ENCODE measurements at regions not wholly inside any gene's neighbourhood (a gene's known extent, or its start where the extent isn't known, plus 50 kb on each side); places are given as distances from the start of the nearest gene placed in this dataset.

DNA sequence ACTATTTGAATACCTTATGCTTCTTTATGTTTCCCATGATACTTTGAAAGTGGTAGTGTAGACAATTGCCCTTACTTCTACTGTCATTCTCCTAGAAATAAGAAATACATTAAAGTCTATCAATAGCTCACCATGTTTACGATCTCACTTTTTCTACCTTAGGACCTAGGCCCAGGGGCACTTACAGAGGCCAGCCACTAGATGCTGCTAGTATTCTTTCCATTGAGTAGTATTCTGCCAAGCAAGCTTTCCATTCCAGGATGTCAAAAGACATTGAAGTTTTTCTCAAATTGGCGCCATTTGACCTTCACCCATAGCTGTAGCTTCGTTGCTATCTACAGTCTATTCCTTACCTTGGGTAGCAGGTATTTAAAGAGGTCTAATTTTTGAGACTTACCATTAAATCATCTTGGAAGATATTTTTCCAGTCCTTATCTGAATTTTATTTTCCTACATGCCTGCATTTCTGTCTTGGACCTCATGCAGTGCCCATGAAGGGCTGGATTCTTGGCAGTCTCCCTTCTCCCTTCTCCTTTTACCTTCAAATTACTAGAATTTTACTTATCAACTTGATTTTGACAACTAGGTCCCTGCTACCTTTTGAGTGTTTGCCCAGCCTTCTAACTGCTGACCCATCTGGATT, 246.0 kb upstream of the NUDT12 start:
- TF ChIP-seq, protein P1, sequence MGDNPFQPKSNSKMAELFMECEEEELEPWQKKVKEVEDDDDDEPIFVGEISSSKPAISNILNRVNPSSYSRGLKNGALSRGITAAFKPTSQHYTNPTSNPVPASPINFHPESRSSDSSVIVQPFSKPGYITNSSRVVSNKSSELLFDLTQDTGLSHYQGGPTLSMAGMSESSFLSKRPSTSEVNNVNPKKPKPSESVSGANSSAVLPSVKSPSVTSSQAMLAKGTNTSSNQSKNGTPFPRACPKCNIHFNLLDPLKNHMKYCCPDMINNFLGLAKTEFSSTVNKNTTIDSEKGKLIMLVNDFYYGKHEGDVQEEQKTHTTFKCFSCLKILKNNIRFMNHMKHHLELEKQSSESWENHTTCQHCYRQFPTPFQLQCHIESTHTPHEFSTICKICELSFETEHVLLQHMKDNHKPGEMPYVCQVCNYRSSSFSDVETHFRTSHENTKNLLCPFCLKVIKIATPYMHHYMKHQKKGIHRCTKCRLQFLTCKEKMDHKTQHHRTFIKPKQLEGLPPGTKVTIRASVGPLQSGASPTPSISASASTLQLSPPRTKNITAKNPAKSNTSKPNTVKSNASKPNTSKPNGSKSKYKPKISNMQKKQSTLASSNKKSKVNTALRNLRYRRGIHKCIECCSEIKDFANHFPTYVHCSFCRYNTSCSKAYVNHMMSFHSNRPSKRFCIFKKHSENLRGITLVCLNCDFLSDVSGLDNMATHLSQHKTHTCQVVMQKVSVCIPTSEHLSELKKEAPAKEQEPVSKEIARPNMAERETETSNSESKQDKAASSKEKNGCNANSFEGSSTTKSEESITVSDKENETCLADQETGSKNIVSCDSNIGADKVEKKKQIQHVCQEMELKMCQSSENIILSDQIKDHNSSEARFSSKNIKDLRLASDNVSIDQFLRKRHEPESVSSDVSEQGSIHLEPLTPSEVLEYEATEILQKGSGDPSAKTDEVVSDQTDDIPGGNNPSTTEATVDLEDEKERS (tag by site-specific recombination; IDR thresholded peaks at IDR 0.05), result no peak
- TF ChIP-seq, protein P2, sequence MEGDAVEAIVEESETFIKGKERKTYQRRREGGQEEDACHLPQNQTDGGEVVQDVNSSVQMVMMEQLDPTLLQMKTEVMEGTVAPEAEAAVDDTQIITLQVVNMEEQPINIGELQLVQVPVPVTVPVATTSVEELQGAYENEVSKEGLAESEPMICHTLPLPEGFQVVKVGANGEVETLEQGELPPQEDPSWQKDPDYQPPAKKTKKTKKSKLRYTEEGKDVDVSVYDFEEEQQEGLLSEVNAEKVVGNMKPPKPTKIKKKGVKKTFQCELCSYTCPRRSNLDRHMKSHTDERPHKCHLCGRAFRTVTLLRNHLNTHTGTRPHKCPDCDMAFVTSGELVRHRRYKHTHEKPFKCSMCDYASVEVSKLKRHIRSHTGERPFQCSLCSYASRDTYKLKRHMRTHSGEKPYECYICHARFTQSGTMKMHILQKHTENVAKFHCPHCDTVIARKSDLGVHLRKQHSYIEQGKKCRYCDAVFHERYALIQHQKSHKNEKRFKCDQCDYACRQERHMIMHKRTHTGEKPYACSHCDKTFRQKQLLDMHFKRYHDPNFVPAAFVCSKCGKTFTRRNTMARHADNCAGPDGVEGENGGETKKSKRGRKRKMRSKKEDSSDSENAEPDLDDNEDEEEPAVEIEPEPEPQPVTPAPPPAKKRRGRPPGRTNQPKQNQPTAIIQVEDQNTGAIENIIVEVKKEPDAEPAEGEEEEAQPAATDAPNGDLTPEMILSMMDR (tag by site-specific recombination; IDR thresholded peaks at IDR 0.05), result peak; percentile 85
- TF ChIP-seq ZNF366 (tag by site-specific recombination; conservative IDR thresholded peaks at IDR 0.05), result no peak
- TF ChIP-seq ZNF654 (tag by site-specific recombination; IDR thresholded peaks at IDR 0.05; ENCODE audit: low read depth), result peak; percentile 99
- ChIA-PET POLR2A (no interaction called here), CTCF (interaction anchor here (0.5 to 5.4 kb wide), 17 partner anchors 8 to 623 kb away, joined by 3 to 40 read pairs (median 4); no protein-coding TSS in a partner anchor)
- Histone ChIP-seq H3K36me3 (ENCODE audit: control insufficient read depth in 2 of 2, insufficient read depth in 1 of 2, low read length in 2 of 2) (no peaks in the 10 kb centered on the region), H3K27ac (ENCODE audit: extremely low read depth, low read depth, low read length) (no peak overlapping the region), H3K4me1 (ENCODE audit: control insufficient read depth, insufficient read depth, low read length) (no peaks in the 10 kb centered on the region), H3K9me3 (ENCODE audit: control insufficient read depth, insufficient read depth, low read depth, low read length) (no peaks in the 10 kb centered on the region), H3K4me3 (ENCODE audit: low read depth, low read length) (no peak overlapping the region)

DNA sequence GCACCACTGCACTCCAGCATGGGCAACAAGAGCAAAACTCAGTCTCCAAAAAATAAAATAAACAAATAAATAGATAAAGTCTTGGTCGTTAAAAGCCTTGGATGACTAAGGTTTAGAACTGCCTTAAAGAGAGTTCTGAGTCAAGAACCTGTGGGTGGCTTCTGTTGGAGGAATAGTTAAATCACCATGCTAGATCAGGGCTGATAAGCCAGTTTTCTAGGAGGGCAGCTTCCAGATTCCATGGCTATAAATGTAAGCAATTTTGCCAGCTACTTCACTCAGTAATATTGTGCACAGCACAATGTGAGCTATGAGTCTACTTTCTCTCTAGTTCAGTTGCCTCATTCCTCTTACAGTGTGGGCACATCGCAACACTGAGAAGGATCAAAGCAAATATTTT, 242.1 kb upstream of the NUDT12 start:
- TF ChIP-seq KLF10 (tag by site-specific recombination; IDR thresholded peaks at IDR 0.05) (no peak), EGR2 (tag by site-specific recombination; IDR thresholded peaks at IDR 0.05; ENCODE audit: low read depth) (0 out of 2 replicates have a peak, but pooled peaks have one; percentile 18)
- TF ChIP-seq, protein P3, sequence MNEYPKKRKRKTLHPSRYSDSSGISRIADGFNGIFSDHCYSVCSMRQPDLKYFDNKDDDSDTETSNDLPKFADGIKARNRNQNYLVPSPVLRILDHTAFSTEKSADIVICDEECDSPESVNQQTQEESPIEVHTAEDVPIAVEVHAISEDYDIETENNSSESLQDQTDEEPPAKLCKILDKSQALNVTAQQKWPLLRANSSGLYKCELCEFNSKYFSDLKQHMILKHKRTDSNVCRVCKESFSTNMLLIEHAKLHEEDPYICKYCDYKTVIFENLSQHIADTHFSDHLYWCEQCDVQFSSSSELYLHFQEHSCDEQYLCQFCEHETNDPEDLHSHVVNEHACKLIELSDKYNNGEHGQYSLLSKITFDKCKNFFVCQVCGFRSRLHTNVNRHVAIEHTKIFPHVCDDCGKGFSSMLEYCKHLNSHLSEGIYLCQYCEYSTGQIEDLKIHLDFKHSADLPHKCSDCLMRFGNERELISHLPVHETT (tag by site-specific recombination; IDR thresholded peaks at IDR 0.05), result no peak
- POLR2A ChIA-PET, result no interaction called here

DNA sequence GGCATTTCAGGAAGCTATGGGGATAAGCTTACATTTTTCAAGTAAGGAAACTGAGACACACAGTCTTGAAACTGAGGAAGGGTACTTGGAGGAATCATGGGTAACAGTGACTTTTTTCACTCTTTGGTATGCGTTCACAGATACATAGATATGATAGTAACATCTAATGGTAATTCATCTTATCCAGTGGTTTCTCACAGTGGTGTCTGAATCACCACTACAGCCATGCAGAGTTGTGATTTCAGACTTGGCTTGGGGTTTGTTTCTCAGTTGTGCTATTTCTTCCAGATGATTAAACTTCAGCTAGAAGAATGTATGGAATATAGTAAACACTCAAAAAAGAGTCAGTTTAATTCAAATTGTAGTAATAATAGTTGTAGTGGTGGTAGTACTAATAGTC, 239.1 kb upstream of the NUDT12 start:
- H3K9me3 ChIP-seq (ENCODE audit: control insufficient read depth, insufficient read depth, low read depth, low read length), result no peaks in the 10 kb centered on the region
- ChIA-PET POLR2A (no interaction called here), CTCF (no interaction called here)
- no peak overlapping the region for H3K4me3 ChIP-seq (ENCODE audit: low read depth, low read length)
- TF ChIP-seq MYNN (tag by site-specific recombination; IDR thresholded peaks at IDR 0.05; ENCODE audit: borderline replicate concordance) (no peak), ZNF792 (tag by site-specific recombination; IDR thresholded peaks at IDR 0.05) (no peak), MEIS1 (CRISPR knock-in tag; IDR thresholded peaks at IDR 0.05; ENCODE audit: borderline replicate concordance) (no peak), EGR2 (tag by site-specific recombination; IDR thresholded peaks at IDR 0.05; ENCODE audit: low read depth) (no peak), ZNF791 (tag by site-specific recombination; IDR thresholded peaks at IDR 0.05) (no peak)
- no peak overlapping the region for H3K27ac ChIP-seq (ENCODE audit: extremely low read depth, low read depth, low read length)
- H3K36me3 ChIP-seq (ENCODE audit: control insufficient read depth in 2 of 2, insufficient read depth in 1 of 2, low read length in 2 of 2), result no peaks in the 10 kb centered on the region
- H3K4me1 ChIP-seq (ENCODE audit: control insufficient read depth, insufficient read depth, low read length), result no peaks in the 10 kb centered on the region

More for the DNA sequence above, 242.1 kb upstream of the NUDT12 start:
- no peaks in the 10 kb centered on the region for H3K36me3 ChIP-seq (ENCODE audit: control insufficient read depth in 2 of 2, insufficient read depth in 1 of 2, low read length in 2 of 2)
- no peak overlapping the region for H3K4me3 ChIP-seq (ENCODE audit: low read depth, low read length)
- H3K9me3 ChIP-seq (ENCODE audit: control insufficient read depth, insufficient read depth, low read depth, low read length), result no peaks in the 10 kb centered on the region
- CTCF ChIA-PET, result interaction anchor here (1.0 kb wide), 1 partner anchor 374 kb away, joined by 4 read pairs; no protein-coding TSS in a partner anchor
- H3K27ac ChIP-seq (ENCODE audit: extremely low read depth, low read depth, low read length), result no peak overlapping the region
- no peaks in the 10 kb centered on the region for H3K4me1 ChIP-seq (ENCODE audit: control insufficient read depth, insufficient read depth, low read length)

Data from HEK293 (cell line).